IMR-90 (cell line): ENCODE measurements at regions not wholly inside any gene's neighbourhood (a gene's known extent, or its start where the extent isn't known, plus 50 kb on each side); places are given as distances from the start of the nearest gene placed in this dataset.

Experiments
- ATAC-seq: fragments of 200-7000 bp; cut with Tn5 transposase; 2 replicates; pipeline ENCODE4 v1.9.1; 2020; ENCODE audit warnings: low read depth, mild to moderate bottlenecking, moderate library complexity
- BruUV-seq: library from RNA; stranded (reverse); fragments of 400-500 nt; replicated peaks from 2 replicates; lab custom pipeline; 2021; lab: Mats Ljungman, UMichigan
- CTCF ChIA-PET: fragments of 300-600 bp; formaldehyde crosslinking; extraction: SDS; loops from one replicate; lab custom pipeline; 2021; ENCODE audit warnings: antibody characterized with exemption; lab: Yijun Ruan, JAX
- POLR2A ChIA-PET: fragments of 300-600 bp; sonication (Branson Sonifier 250); formaldehyde crosslinking; loops from one replicate; lab custom pipeline; 2022; ENCODE audit warnings: antibody characterized with exemption; ENCODE audit not compliant: unreplicated experiment; lab: Charles Lee
- DNase-seq: peaks from one replicate; pipeline ENCODE4 v3.0.0; 2013
- H2AFZ ChIP-seq: replicated peaks from 2 replicates; pipeline ENCODE3; 2013; ENCODE audit warnings: low read length, mild to moderate bottlenecking; ENCODE audit not compliant: poor library complexity
- H2AK5ac ChIP-seq: 2 replicates; pipeline ENCODE4 v1.6.1; 2013; ENCODE audit warnings: low read depth, low read length, inconsistent platforms
- H2AK9ac ChIP-seq: replicated peaks from 2 replicates; pipeline ENCODE3; 2013; ENCODE audit warnings: mild to moderate bottlenecking, low read depth, low read length, moderate library complexity; ENCODE audit not compliant: poor library complexity
- H2BK120ac ChIP-seq: 2 replicates; pipeline ENCODE4 v1.6.1; 2013; ENCODE audit warnings: low read depth, low read length, inconsistent platforms
- H2BK15ac ChIP-seq: 3 replicates; pipeline ENCODE4 v1.6.1; 2013; ENCODE audit warnings: low read depth, low read length, inconsistent platforms
- H2BK20ac ChIP-seq: 2 replicates; pipeline ENCODE4 v1.6.1; 2013; ENCODE audit warnings: low read depth, mild to moderate bottlenecking, inconsistent platforms, low read length, moderate library complexity
- H2BK5ac ChIP-seq: 2 replicates; pipeline ENCODE4 v1.6.1; 2013; ENCODE audit warnings: mild to moderate bottlenecking, low read depth, low read length, inconsistent platforms; ENCODE audit not compliant: poor library complexity, severe bottlenecking
- H3K14ac ChIP-seq: replicated peaks from 2 replicates; pipeline ENCODE4 v1.6.1; 2013; ENCODE audit warnings: low read depth, low read length, inconsistent platforms
- H3K18ac ChIP-seq: 2 replicates; pipeline ENCODE4 v1.6.1; 2013; ENCODE audit warnings: low read depth, low read length, control low read depth
- H3K23ac ChIP-seq: 2 replicates; pipeline ENCODE4 v1.6.1; 2013; ENCODE audit warnings: low read depth, low read length, inconsistent platforms
- H3K27ac ChIP-seq: 2 replicates; pipeline ENCODE4 v1.5.1; 2013; ENCODE audit warnings: mild to moderate bottlenecking, control low read depth, low read length; ENCODE audit not compliant: insufficient read depth
- H3K27me3 ChIP-seq: 2 replicates; pipeline ENCODE4 v1.6.1; 2013; ENCODE audit warnings: low read length; ENCODE audit not compliant: control insufficient read depth, insufficient read depth
- H3K36me3 ChIP-seq: 2 replicates; pipeline ENCODE4 v1.6.1; 2013; ENCODE audit warnings: low read length, mixed read lengths; ENCODE audit not compliant: control insufficient read depth, insufficient read depth
- H3K4ac ChIP-seq: 2 replicates; pipeline ENCODE4 v1.6.1; 2013; ENCODE audit warnings: low read depth, low read length, inconsistent platforms
- H3K4me1 ChIP-seq: 2 replicates; pipeline ENCODE4 v1.6.1; 2013; ENCODE audit warnings: low read length, mixed read lengths; ENCODE audit not compliant: control insufficient read depth, insufficient read depth
- H3K4me2 ChIP-seq: 2 replicates; pipeline ENCODE4 v1.6.1; 2013; ENCODE audit warnings: low read depth, mild to moderate bottlenecking, control low read depth, low read length, moderate library complexity
- H3K4me3 ChIP-seq: 2 replicates; pipeline ENCODE4 v1.5.1; 2013; ENCODE audit warnings: low read depth, mild to moderate bottlenecking, control low read depth, low read length, moderate library complexity; ENCODE audit not compliant: insufficient read depth
- H3K56ac ChIP-seq: 2 replicates; pipeline ENCODE4 v1.6.1; 2013; ENCODE audit warnings: low read length, inconsistent platforms; ENCODE audit not compliant: insufficient read depth; ENCODE audit errors: extremely low read depth
- H3K79me1 ChIP-seq, 2 experiments: 2 replicates each; pipeline ENCODE4 v1.6.1; 2013; ENCODE audit warnings: low read length in 2 of 2, inconsistent platforms in 1 of 2, low read depth in 1 of 2
- H3K9ac ChIP-seq: 2 replicates; pipeline ENCODE4 v1.6.1; 2013; ENCODE audit warnings: low read depth, low read length, control low read depth
- H3K9me1 ChIP-seq: 2 replicates; pipeline ENCODE4 v1.6.1; 2013; ENCODE audit warnings: low read length, inconsistent platforms; ENCODE audit not compliant: insufficient read depth
- H3K9me3 ChIP-seq: 2 replicates; pipeline ENCODE4 v1.6.1; 2013; ENCODE audit warnings: low read length; ENCODE audit not compliant: control insufficient read depth, insufficient read depth
- H4K20me1 ChIP-seq: 2 replicates; pipeline ENCODE4 v1.6.1; 2013; ENCODE audit warnings: low read length, inconsistent platforms; ENCODE audit not compliant: insufficient read depth
- H4K5ac ChIP-seq: 2 replicates; pipeline ENCODE4 v1.6.1; 2013; ENCODE audit warnings: mild to moderate bottlenecking, low read depth, low read length, control low read depth
- H4K8ac ChIP-seq, 2 experiments: 2 replicates each; pipeline ENCODE4 v1.6.1; 2013; ENCODE audit warnings: low read depth in 2 of 2, low read length in 2 of 2, control low read depth in 1 of 2, inconsistent platforms in 1 of 2
- H4K91ac ChIP-seq: 2 replicates; pipeline ENCODE4 v1.6.1; 2013; ENCODE audit warnings: low read depth, low read length, inconsistent platforms; ENCODE audit not compliant: insufficient read depth
- ELK1 ChIP-seq: fragments of 150-350 bp; IDR thresholded peaks from 2 replicates; pipeline ENCODE4 v1.6.1; 2016; ENCODE audit warnings: low read depth, mild to moderate bottlenecking, low read length, moderate library complexity, borderline replicate concordance
- MXI1 ChIP-seq: IDR thresholded peaks from 2 replicates; pipeline ENCODE4 v1.6.1; 2012; ENCODE audit warnings: low read depth, mild to moderate bottlenecking, low read length, moderate library complexity, borderline replicate concordance
- NFE2L2 ChIP-seq: fragments of 150-350 bp; IDR thresholded peaks from 2 replicates; pipeline ENCODE4 v1.6.1; 2016; ENCODE audit warnings: low read depth, mild to moderate bottlenecking, low read length
- SMC3 ChIP-seq: fragments of 150-350 bp; IDR thresholded peaks from 2 replicates; pipeline ENCODE4 v1.6.1; 2016; ENCODE audit warnings: low read depth, mild to moderate bottlenecking, antibody characterized with exemption, low read length, moderate library complexity
- dilution Hi-C: fragments of 300-500 bp; cut with HindIII; formaldehyde crosslinking; loops from one replicate; pipeline ENCODE4 v1.14.3; 2018; ENCODE audit warnings: low sequenced_read_pairs; ENCODE audit not compliant: unreplicated experiment
- in situ Hi-C: fragments of 300-500 bp; cut with MboI; formaldehyde crosslinking; loops from 3 replicates; pipeline ENCODE4 v1.14.3; 2019; ENCODE audit warnings: low sequenced_read_pairs, inconsistent platforms, mixed read lengths
- intact Hi-C: fragments of 100-400 bp; cut with micrococcal nuclease; formaldehyde crosslinking; loops from 2 replicates; pipeline ENCODE4 v1.10.0; 2022

GRCh38 chr5:33146881-33147280, 293.9 kb upstream of the TARS1 start:
- no peaks in the 10 kb centered on the region for H4K20me1 ChIP-seq
- no peaks in the 10 kb centered on the region for H3K36me3 ChIP-seq
- no peak overlapping the region for H3K14ac ChIP-seq
- DNase-seq (peak; percentile 67), ATAC-seq (peak; percentile 16; the same call in 1 of the 2 replicates)
- no peak overlapping the region for H3K56ac ChIP-seq
- H2BK15ac ChIP-seq = peak overlapping the region; percentile 71; the same call in 1 of the 3 replicates
- CTCF ChIA-PET = no interaction called here
- no TSS peak for BruUV-seq
- dilution Hi-C loops (no loop called here), in situ Hi-C loops (no loop called here), intact Hi-C loops (no loop called here)
- peak overlapping the region; percentile 75; the same call in 1 of the 2 replicates for H2BK20ac ChIP-seq
- no peaks in the 10 kb centered on the region for H3K79me1 ChIP-seq
- no peak overlapping the region for H2AK9ac ChIP-seq
- H3K4ac ChIP-seq = no peak overlapping the region; the same call in 1 of the 2 replicates
- H3K27ac ChIP-seq = peak overlapping the region; percentile 88; the same call in 1 of the 2 replicates
- no peaks in the 10 kb centered on the region for H3K9me3 ChIP-seq
- TF ChIP-seq SMC3 (no peak), ELK1 (no peak), MXI1 (no peak), NFE2L2 (0 out of 2 replicates have a peak, but pooled peaks have one; percentile 3)
- H3K4me2 ChIP-seq = 0 out of 2 replicates have a peak overlapping the region, but pooled peaks have one; percentile 43
- no peak overlapping the region for H2AK5ac ChIP-seq
- H4K8ac ChIP-seq = peak overlapping the region; percentile 63 to 70; a peak in 2 of 4 replicates
- peak overlapping the region; percentile 83 for H2BK120ac ChIP-seq
- H3K9me1 ChIP-seq = peaks cover 4% of the 10 kb centered on the region
- no peak overlapping the region for H3K4me3 ChIP-seq
- H4K91ac ChIP-seq = no peak overlapping the region
- peak overlapping the region; percentile 87 for H2BK5ac ChIP-seq
- H2AFZ ChIP-seq = no peak overlapping the region
- no peak overlapping the region for H4K5ac ChIP-seq
- H3K4me1 ChIP-seq = peaks cover 8% of the 10 kb centered on the region
- H3K9ac ChIP-seq = no peak overlapping the region
- peak overlapping the region; percentile 97 for H3K18ac ChIP-seq
- H3K23ac ChIP-seq = peak overlapping the region; percentile 11; the same call in 1 of the 2 replicates
- POLR2A ChIA-PET = no interaction called here
- no peaks in the 10 kb centered on the region for H3K27me3 ChIP-seq
